Dendritic cell treated with granulocyte-macrophage colony-stimulating factor and Interleukin-4, amounts not matched to agents 40 ng/mL and 50 ng/mL, for 4 days (primary cell): ENCODE measurements at regions not wholly inside any gene's neighbourhood (a gene's known extent, or its start where the extent isn't known, plus 50 kb on each side); places are given as distances from the start of the nearest gene placed in this dataset.

ENCODE experiments used
- H3K27ac Mint-ChIP-seq: one replicate; pipeline ENCODE4 v1.8.0; 2022; ENCODE audit warnings: mild to moderate bottlenecking, mixed read lengths
- H3K27me3 Mint-ChIP-seq: one replicate; pipeline ENCODE4 v1.8.0; 2022; ENCODE audit warnings: mild to moderate bottlenecking, mixed read lengths
- H3K36me3 Mint-ChIP-seq: one replicate; pipeline ENCODE4 v1.8.0; 2022; ENCODE audit warnings: low read depth, mixed read lengths
- H3K4me1 Mint-ChIP-seq: one replicate; pipeline ENCODE4 v1.8.0; 2022; ENCODE audit warnings: low read depth, mixed read lengths
- H3K4me3 Mint-ChIP-seq: one replicate; pipeline ENCODE4 v1.8.0; 2022; ENCODE audit warnings: mild to moderate bottlenecking, moderate library complexity, mixed read lengths
- H3K9me3 Mint-ChIP-seq: one replicate; pipeline ENCODE4 v1.8.0; 2022; ENCODE audit warnings: mixed read lengths
- intact Hi-C: fragments of 100-400 bp; cut with micrococcal nuclease; formaldehyde crosslinking; loops from one replicate; pipeline ENCODE4 v1.15.0; 2022

GRCh38 chr11:114914231-114915005 lies 236.1 kb downstream of the NXPE2 start:
- peaks cover 9% of the 10 kb centered on the region for H3K9me3 Mint-ChIP-seq
- no peak overlapping the region for H3K27ac Mint-ChIP-seq
- intact Hi-C loops = no loop called here
- H3K27me3 Mint-ChIP-seq = no peaks in the 10 kb centered on the region
- H3K4me1 Mint-ChIP-seq = no peaks in the 10 kb centered on the region
- no peaks in the 10 kb centered on the region for H3K36me3 Mint-ChIP-seq
- H3K4me3 Mint-ChIP-seq = no peak overlapping the region

- Mint-ChIP-seq H3K4me1 (no peaks in the 10 kb centered on the region), H3K27me3 (no peaks in the 10 kb centered on the region), H3K9me3 (peaks cover 9% of the 10 kb centered on the region), H3K27ac (no peak overlapping the region), H3K36me3 (no peaks in the 10 kb centered on the region), H3K4me3 (no peak overlapping the region)
- intact Hi-C loops = no loop called here
Observed at GRCh38 chr11:114915871-114916805, 237.8 kb downstream of the NXPE2 start.

- H3K27ac Mint-ChIP-seq = no peak overlapping the region
- no peak overlapping the region for H3K4me3 Mint-ChIP-seq
- intact Hi-C loops = no loop called here
- no peaks in the 10 kb centered on the region for H3K27me3 Mint-ChIP-seq
- peaks cover 4% of the 10 kb centered on the region for H3K9me3 Mint-ChIP-seq
- no peaks in the 10 kb centered on the region for H3K36me3 Mint-ChIP-seq
- no peaks in the 10 kb centered on the region for H3K4me1 Mint-ChIP-seq
Observed at GRCh38 chr11:114918286-114918685, 240.0 kb downstream of the NXPE2 start.

GRCh38 chr11:114921697-114922096 lies 243.4 kb downstream of the NXPE2 start:
- H3K9me3 Mint-ChIP-seq = peaks cover 8% of the 10 kb centered on the region
- H3K36me3 Mint-ChIP-seq = no peaks in the 10 kb centered on the region
- H3K4me1 Mint-ChIP-seq = no peaks in the 10 kb centered on the region
- H3K4me3 Mint-ChIP-seq = no peak overlapping the region
- intact Hi-C loops = no loop called here
- H3K27me3 Mint-ChIP-seq = no peaks in the 10 kb centered on the region
- H3K27ac Mint-ChIP-seq = no peak overlapping the region

GRCh38 chr11:114924042-114924441 lies 245.7 kb downstream of the NXPE2 start:
- no peaks in the 10 kb centered on the region for H3K4me1 Mint-ChIP-seq
- intact Hi-C loops = no loop called here
- H3K4me3 Mint-ChIP-seq = no peak overlapping the region

GRCh38 chr11:114925591-114925990 lies 247.3 kb downstream of the NXPE2 start:
- Mint-ChIP-seq H3K27ac (no peak overlapping the region), H3K4me3 (no peak overlapping the region), H3K4me1 (no peaks in the 10 kb centered on the region), H3K27me3 (no peaks in the 10 kb centered on the region), H3K36me3 (no peaks in the 10 kb centered on the region), H3K9me3 (peaks cover 14% of the 10 kb centered on the region)
- intact Hi-C loops = no loop called here

More at GRCh38 chr11:114924042-114924441, 245.7 kb downstream of the NXPE2 start:
- no peaks in the 10 kb centered on the region for H3K36me3 Mint-ChIP-seq
- peaks cover 14% of the 10 kb centered on the region for H3K9me3 Mint-ChIP-seq
- H3K27ac Mint-ChIP-seq = no peak overlapping the region
- H3K27me3 Mint-ChIP-seq = no peaks in the 10 kb centered on the region

- H3K4me3 Mint-ChIP-seq = no peak overlapping the region
- peaks cover 26% of the 10 kb centered on the region for H3K9me3 Mint-ChIP-seq
- intact Hi-C loops = no loop called here
- H3K27me3 Mint-ChIP-seq = no peaks in the 10 kb centered on the region
- H3K27ac Mint-ChIP-seq = no peak overlapping the region
- H3K4me1 Mint-ChIP-seq = no peaks in the 10 kb centered on the region
- H3K36me3 Mint-ChIP-seq = no peaks in the 10 kb centered on the region
Observed at GRCh38 chr11:114928260-114928870, 250.0 kb downstream of the NXPE2 start.

- Mint-ChIP-seq H3K36me3 (no peaks in the 10 kb centered on the region), H3K27ac (no peak overlapping the region), H3K9me3 (peaks cover 33% of the 10 kb centered on the region), H3K4me3 (no peak overlapping the region), H3K27me3 (no peaks in the 10 kb centered on the region), H3K4me1 (no peaks in the 10 kb centered on the region)
- intact Hi-C loops = no loop called here
Observed at GRCh38 chr11:114929351-114930000, 251.1 kb downstream of the NXPE2 start.

GRCh38 chr11:114938799-114939198 lies 260.5 kb downstream of the NXPE2 start:
- peaks cover 65% of the 10 kb centered on the region for H3K9me3 Mint-ChIP-seq
- intact Hi-C loops = no loop called here
- H3K27me3 Mint-ChIP-seq = no peaks in the 10 kb centered on the region
- H3K4me3 Mint-ChIP-seq = no peak overlapping the region
- no peaks in the 10 kb centered on the region for H3K4me1 Mint-ChIP-seq
- H3K27ac Mint-ChIP-seq = no peak overlapping the region
- H3K36me3 Mint-ChIP-seq = no peaks in the 10 kb centered on the region

- no peaks in the 10 kb centered on the region for H3K4me1 Mint-ChIP-seq
- no peak overlapping the region for H3K4me3 Mint-ChIP-seq
- H3K27me3 Mint-ChIP-seq = no peaks in the 10 kb centered on the region
- intact Hi-C loops = no loop called here
- no peak overlapping the region for H3K27ac Mint-ChIP-seq
- H3K36me3 Mint-ChIP-seq = no peaks in the 10 kb centered on the region
- peaks cover 48% of the 10 kb centered on the region for H3K9me3 Mint-ChIP-seq
Observed at GRCh38 chr11:114942207-114942606, 263.9 kb downstream of the NXPE2 start.

GRCh38 chr11:114949614-114950351 lies 271.5 kb downstream of the NXPE2 start:
- intact Hi-C loops = no loop called here

GRCh38 chr11:114953039-114953438 lies 274.7 kb downstream of the NXPE2 start:
- no peaks in the 10 kb centered on the region for H3K36me3 Mint-ChIP-seq
- intact Hi-C loops = no loop called here
- H3K27ac Mint-ChIP-seq = no peak overlapping the region
- peaks cover 19% of the 10 kb centered on the region for H3K9me3 Mint-ChIP-seq
- no peaks in the 10 kb centered on the region for H3K4me1 Mint-ChIP-seq
- H3K4me3 Mint-ChIP-seq = no peak overlapping the region
- H3K27me3 Mint-ChIP-seq = no peaks in the 10 kb centered on the region

More at GRCh38 chr11:114949614-114950351, 271.5 kb downstream of the NXPE2 start:
- no peak overlapping the region for H3K27ac Mint-ChIP-seq
- no peaks in the 10 kb centered on the region for H3K36me3 Mint-ChIP-seq
- no peaks in the 10 kb centered on the region for H3K27me3 Mint-ChIP-seq
- H3K4me1 Mint-ChIP-seq = no peaks in the 10 kb centered on the region
- H3K4me3 Mint-ChIP-seq = no peak overlapping the region
- peaks cover 23% of the 10 kb centered on the region for H3K9me3 Mint-ChIP-seq

GRCh38 chr11:114955923-114956322 lies 277.6 kb downstream of the NXPE2 start:
- Mint-ChIP-seq H3K27ac (no peak overlapping the region), H3K4me3 (no peak overlapping the region), H3K36me3 (no peaks in the 10 kb centered on the region), H3K9me3 (no peaks in the 10 kb centered on the region), H3K4me1 (no peaks in the 10 kb centered on the region), H3K27me3 (no peaks in the 10 kb centered on the region)
- intact Hi-C loops = no loop called here
